Dermis blood vessel endothelial cell (primary cell): ENCODE measurements at regions not wholly inside any gene's neighbourhood (a gene's known extent, or its start where the extent isn't known, plus 50 kb on each side); places are given as distances from the start of the nearest gene placed in this dataset.
A peak's percentile ranks its signal among the peaks of the same experiment; 100 is the strongest.
"Not testable (repeated sequence)": the region's sequence is repeated elsewhere in the genome, so short reads cannot be mapped to it uniquely, and the experiment has no call there.

Experiments
- DNase-seq: peaks from one replicate; pipeline ENCODE4 v3.0.0; 2010

GRCh38 chr12:107600581-107601144 lies 84.9 kb upstream of the PWP1 start:
- DNase-seq, result no peak

- DNase-seq, result no peak
Measured at GRCh38 chr12:107602446-107602845, 83.2 kb upstream of the PWP1 start.

GRCh38 chr12:107605293-107605692 lies 80.3 kb upstream of the PWP1 start:
- no peak for DNase-seq

- peak; percentile 89 for DNase-seq
Measured at GRCh38 chr12:107607464-107608392, 77.9 kb upstream of the PWP1 start.

GRCh38 chr12:107608779-107609178 lies 76.8 kb upstream of the PWP1 start:
- DNase-seq, result not testable (repeated sequence)

- peak; percentile 61 for DNase-seq
Measured at GRCh38 chr12:107610021-107610859, 75.4 kb upstream of the PWP1 start.

GRCh38 chr12:107612508-107612907 lies 73.1 kb upstream of the PWP1 start:
- DNase-seq, result no peak

- no peak for DNase-seq
Measured at GRCh38 chr12:107616941-107617340, 68.7 kb upstream of the PWP1 start.

GRCh38 chr12:107618106-107618505 lies 67.5 kb upstream of the PWP1 start:
- DNase-seq, result no peak

GRCh38 chr12:107619831-107620230 lies 65.8 kb upstream of the PWP1 start:
- no peak for DNase-seq

- DNase-seq, result peak; percentile 30
Measured at GRCh38 chr12:107622001-107622400, 63.6 kb upstream of the PWP1 start.

- no peak for DNase-seq
Measured at GRCh38 chr12:107624493-107624892, 61.1 kb upstream of the PWP1 start.

GRCh38 chr12:107631715-107632114 lies 53.9 kb upstream of the PWP1 start:
- DNase-seq, result no peak

GRCh38 chr12:107632246-107632645 lies 53.4 kb upstream of the PWP1 start:
- no peak for DNase-seq

- peak; percentile 17 for DNase-seq
Measured at GRCh38 chr12:107634530-107634929, 51.1 kb upstream of the PWP1 start.

- peak; percentile 26 for DNase-seq
Measured at GRCh38 chr12:107635139-107635538, 50.5 kb upstream of the PWP1 start.
